ENCODE measurements at regions not wholly inside any gene's neighbourhood (a gene's known extent, or its start where the extent isn't known, plus 50 kb on each side); places are given as distances from the start of the nearest gene placed in this dataset.

DNA sequence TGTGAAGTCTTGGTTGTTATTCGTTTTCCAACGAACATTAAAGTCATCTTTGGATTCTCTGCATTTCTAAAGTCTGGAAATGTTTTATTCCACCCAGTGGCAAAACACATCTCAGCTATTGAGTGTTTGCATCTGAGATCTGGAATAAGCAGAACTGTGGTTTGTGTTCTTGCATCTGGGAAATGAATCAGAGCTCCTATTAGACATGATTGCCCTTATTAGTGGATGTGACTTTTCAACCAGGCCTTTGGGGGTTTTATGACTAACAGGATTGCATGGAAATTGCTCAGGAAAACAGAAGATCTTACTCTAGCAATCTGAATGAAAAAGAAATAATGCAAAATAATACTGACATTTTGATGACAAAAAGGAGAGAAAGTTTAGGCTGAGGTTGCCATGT is 488.8 kb downstream of the IRS2 start:
- H3K27ac Mint-ChIP-seq, result no peak overlapping the region
- H3K9me3 Mint-ChIP-seq, result no peaks in the 10 kb centered on the region
- no peaks in the 10 kb centered on the region for H3K4me1 Mint-ChIP-seq (ENCODE audit: unreplicated experiment)
- TF ChIP-seq, protein P1, sequence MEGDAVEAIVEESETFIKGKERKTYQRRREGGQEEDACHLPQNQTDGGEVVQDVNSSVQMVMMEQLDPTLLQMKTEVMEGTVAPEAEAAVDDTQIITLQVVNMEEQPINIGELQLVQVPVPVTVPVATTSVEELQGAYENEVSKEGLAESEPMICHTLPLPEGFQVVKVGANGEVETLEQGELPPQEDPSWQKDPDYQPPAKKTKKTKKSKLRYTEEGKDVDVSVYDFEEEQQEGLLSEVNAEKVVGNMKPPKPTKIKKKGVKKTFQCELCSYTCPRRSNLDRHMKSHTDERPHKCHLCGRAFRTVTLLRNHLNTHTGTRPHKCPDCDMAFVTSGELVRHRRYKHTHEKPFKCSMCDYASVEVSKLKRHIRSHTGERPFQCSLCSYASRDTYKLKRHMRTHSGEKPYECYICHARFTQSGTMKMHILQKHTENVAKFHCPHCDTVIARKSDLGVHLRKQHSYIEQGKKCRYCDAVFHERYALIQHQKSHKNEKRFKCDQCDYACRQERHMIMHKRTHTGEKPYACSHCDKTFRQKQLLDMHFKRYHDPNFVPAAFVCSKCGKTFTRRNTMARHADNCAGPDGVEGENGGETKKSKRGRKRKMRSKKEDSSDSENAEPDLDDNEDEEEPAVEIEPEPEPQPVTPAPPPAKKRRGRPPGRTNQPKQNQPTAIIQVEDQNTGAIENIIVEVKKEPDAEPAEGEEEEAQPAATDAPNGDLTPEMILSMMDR (conservative IDR thresholded peaks at IDR 0.05), result no peak
- no peaks in the 10 kb centered on the region for H3K36me3 Mint-ChIP-seq
- H3K27me3 Mint-ChIP-seq, result no peaks in the 10 kb centered on the region
- H3K4me3 Mint-ChIP-seq, result no peak overlapping the region
- DNase-seq (ENCODE audit: extremely low spot score, unreplicated experiment), result no peak

DNA sequence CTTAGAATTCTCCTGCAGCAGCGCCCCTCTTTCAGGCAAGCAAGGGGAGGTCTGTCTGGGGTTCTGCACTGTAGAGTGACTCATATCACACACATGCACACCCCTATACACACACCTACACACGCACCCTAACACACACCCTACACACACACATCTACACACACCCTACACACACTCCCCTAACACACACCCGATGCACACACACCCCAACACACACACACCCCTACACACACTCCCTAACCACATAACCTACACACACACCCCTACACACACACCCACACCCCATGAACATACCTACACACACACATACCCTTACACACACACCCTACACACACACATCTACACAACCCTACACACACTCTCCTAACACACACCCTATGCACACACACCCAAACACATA is 493.2 kb downstream of the IRS2 start:
- no peak overlapping the region for H3K4me3 Mint-ChIP-seq
- no peaks in the 10 kb centered on the region for H3K36me3 Mint-ChIP-seq
- TF ChIP-seq, protein P1 (conservative IDR thresholded peaks at IDR 0.05), result no peak
- no peak for DNase-seq (ENCODE audit: extremely low spot score, unreplicated experiment)
- no peaks in the 10 kb centered on the region for H3K27me3 Mint-ChIP-seq
- H3K4me1 Mint-ChIP-seq (ENCODE audit: unreplicated experiment), result no peaks in the 10 kb centered on the region
- H3K27ac Mint-ChIP-seq, result no peak overlapping the region
- no peaks in the 10 kb centered on the region for H3K9me3 Mint-ChIP-seq

DNA sequence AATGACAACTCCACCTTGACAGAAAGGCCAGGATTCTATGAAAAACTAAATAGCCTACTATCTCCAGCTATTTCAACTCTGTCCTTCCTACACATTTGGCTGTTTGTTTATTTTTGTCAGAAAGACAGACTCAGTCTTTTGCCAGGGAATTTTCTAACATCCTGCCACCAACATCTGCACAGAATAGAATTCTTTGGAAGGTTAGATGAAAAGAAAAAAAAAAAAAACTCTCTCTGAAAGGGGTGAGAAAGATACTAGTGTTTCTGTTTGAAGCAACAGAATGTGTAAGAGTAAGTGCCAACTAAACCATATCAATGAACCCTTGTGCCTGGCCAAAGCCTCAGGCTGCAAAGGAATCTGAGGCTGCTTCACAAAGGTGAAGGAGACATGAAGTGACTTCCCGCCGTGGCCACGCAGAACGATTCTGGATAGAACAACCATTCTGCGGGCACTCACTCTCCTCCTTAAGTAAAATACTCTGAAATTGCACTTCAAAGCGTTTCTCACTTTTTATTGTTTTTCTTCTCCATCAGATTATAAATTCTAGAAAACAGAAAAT is 498.2 kb downstream of the IRS2 start:
- Mint-ChIP-seq H3K27ac (no peak overlapping the region), H3K9me3 (no peaks in the 10 kb centered on the region), H3K36me3 (no peaks in the 10 kb centered on the region), H3K27me3 (no peaks in the 10 kb centered on the region), H3K4me3 (no peak overlapping the region), H3K4me1 (ENCODE audit: unreplicated experiment) (no peaks in the 10 kb centered on the region)
- DNase-seq (ENCODE audit: extremely low spot score, unreplicated experiment), result no peak
- TF ChIP-seq, protein P1 (conservative IDR thresholded peaks at IDR 0.05), result no peak

DNA sequence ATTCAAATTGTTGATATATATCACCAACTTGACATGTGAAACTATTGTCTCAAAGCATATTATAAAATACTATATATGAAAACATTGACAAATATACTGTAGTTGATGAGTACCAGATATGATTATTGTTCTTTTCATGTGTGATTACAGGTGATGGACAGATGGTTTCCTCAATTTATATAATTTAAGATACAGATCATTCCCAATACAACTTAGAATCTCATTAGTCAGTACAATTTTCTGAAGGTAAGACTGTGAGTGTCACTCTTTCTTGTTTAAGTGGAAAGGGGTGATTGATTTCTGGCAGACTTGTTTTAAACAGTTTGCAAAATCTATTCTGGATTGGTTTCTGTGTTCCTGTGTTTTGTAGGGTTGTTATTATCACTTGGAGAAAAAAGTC is 498.8 kb downstream of the IRS2 start:
- TF ChIP-seq, protein P1 (conservative IDR thresholded peaks at IDR 0.05), result no peak
- no peak for DNase-seq (ENCODE audit: extremely low spot score, unreplicated experiment)
- H3K4me3 Mint-ChIP-seq, result no peak overlapping the region
- no peaks in the 10 kb centered on the region for H3K4me1 Mint-ChIP-seq (ENCODE audit: unreplicated experiment)
- no peaks in the 10 kb centered on the region for H3K9me3 Mint-ChIP-seq
- no peak overlapping the region for H3K27ac Mint-ChIP-seq
- H3K36me3 Mint-ChIP-seq, result no peaks in the 10 kb centered on the region
- H3K27me3 Mint-ChIP-seq, result no peaks in the 10 kb centered on the region

DNA sequence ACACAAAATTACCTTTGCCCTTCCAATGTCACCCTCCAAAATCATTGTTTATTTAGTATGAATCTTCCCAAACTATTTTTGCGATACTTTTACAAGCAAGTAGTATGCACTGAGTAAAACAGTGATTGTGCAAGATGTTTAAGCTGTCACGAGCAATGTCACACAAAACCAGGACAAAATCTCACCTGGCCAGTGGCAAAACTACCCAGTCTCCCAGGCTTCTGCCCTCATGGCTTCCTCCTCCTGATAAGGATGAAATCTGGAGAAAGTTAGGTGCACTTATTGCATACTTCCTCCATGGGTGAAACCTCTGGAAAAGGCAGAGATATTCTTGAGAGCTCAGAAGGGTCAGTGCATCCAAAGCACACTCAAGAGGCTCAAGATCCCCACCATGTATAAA is 500.8 kb downstream of the IRS2 start:
- H3K27ac Mint-ChIP-seq, result no peak overlapping the region
- H3K4me1 Mint-ChIP-seq (ENCODE audit: unreplicated experiment), result no peaks in the 10 kb centered on the region
- no peaks in the 10 kb centered on the region for H3K27me3 Mint-ChIP-seq
- DNase-seq (ENCODE audit: extremely low spot score, unreplicated experiment), result no peak
- H3K4me3 Mint-ChIP-seq, result no peak overlapping the region
- no peaks in the 10 kb centered on the region for H3K9me3 Mint-ChIP-seq
- TF ChIP-seq, protein P1 (conservative IDR thresholded peaks at IDR 0.05), result no peak
- H3K36me3 Mint-ChIP-seq, result no peaks in the 10 kb centered on the region

Measured in type B pancreatic cell (in vitro differentiated cells).